Neural cell (in vitro differentiated cells): ENCODE measurements at regions not wholly inside any gene's neighbourhood (a gene's known extent, or its start where the extent isn't known, plus 50 kb on each side); places are given as distances from the start of the nearest gene placed in this dataset.

ENCODE experiments used
- H2AFZ ChIP-seq: fragments of 200-600, 300-800 bp; sonication (generic), shearing (Covaris generic); 2 replicates; pipeline ENCODE4 v1.6.0; 2014; ENCODE audit warnings: low read depth, mild to moderate bottlenecking, antibody characterized with exemption, low read length, moderate library complexity
- H3F3A ChIP-seq: fragments of 200-600 bp; shearing (Covaris generic); 2 replicates; pipeline ENCODE4 v1.6.1; 2016; ENCODE audit warnings: mild to moderate bottlenecking, moderate library complexity, mixed read lengths, antibody characterized with exemption, low read length; ENCODE audit not compliant: insufficient read depth, poor library complexity, severe bottlenecking
- H3K27ac ChIP-seq: fragments of 200-600, 300-800 bp; sonication (generic), shearing (Covaris generic); 2 replicates; pipeline ENCODE4 v1.5.1; 2014; ENCODE audit warnings: mild to moderate bottlenecking, low read length, moderate library complexity
- H3K27me3 ChIP-seq: fragments of 300-800, 200-600 bp; sonication (generic), shearing (Covaris generic); 2 replicates; pipeline ENCODE4 v1.6.0; 2014; ENCODE audit warnings: mild to moderate bottlenecking, low read depth, low read length, moderate library complexity; ENCODE audit not compliant: insufficient read depth
- H3K36me3 ChIP-seq: fragments of 300-800, 200-600 bp; sonication (generic), shearing (Covaris generic); 2 replicates; pipeline ENCODE4 v1.5.1; 2014; ENCODE audit warnings: mild to moderate bottlenecking, antibody characterized with exemption, low read length, moderate library complexity; ENCODE audit not compliant: insufficient read depth
- H3K4me2 ChIP-seq: fragments of 300-800, 200-600 bp; sonication (generic), shearing (Covaris generic); 2 replicates; pipeline ENCODE4 v1.6.0; 2014; ENCODE audit warnings: mild to moderate bottlenecking, low read length
- H3K4me3 ChIP-seq: fragments of 300-800, 200-600 bp; sonication (generic), shearing (Covaris generic); 2 replicates; pipeline ENCODE4 v1.5.1; 2014; ENCODE audit warnings: mild to moderate bottlenecking, low read length, moderate library complexity
- H3K79me2 ChIP-seq: fragments of 200-600 bp; shearing (Covaris generic); replicated peaks from 2 replicates; pipeline ENCODE4 v1.6.0; 2014; ENCODE audit warnings: mild to moderate bottlenecking, low read length, moderate library complexity; ENCODE audit not compliant: insufficient read depth
- H3K9ac ChIP-seq: fragments of 300-800, 200-600 bp; sonication (generic), shearing (Covaris generic); 2 replicates; pipeline ENCODE4 v1.6.1; 2016; ENCODE audit warnings: mild to moderate bottlenecking, low read length, mixed read lengths
- H3K9me2 ChIP-seq: fragments of 200-600 bp; shearing (Covaris generic); 2 replicates; pipeline ENCODE4 v1.6.1; 2016; ENCODE audit warnings: mild to moderate bottlenecking, low read length, mixed read lengths; ENCODE audit not compliant: insufficient read depth
- H3K9me3 ChIP-seq: fragments of 200-600, 300-800 bp; sonication (generic), shearing (Covaris generic); 2 replicates; pipeline ENCODE4 v1.6.1; 2016; ENCODE audit warnings: mild to moderate bottlenecking, mixed run types, low read length, moderate library complexity, mixed read lengths
- H4K20me1 ChIP-seq: fragments of 200-600 bp; shearing (Covaris generic); 2 replicates; pipeline ENCODE4 v1.6.1; 2016; ENCODE audit warnings: mild to moderate bottlenecking, mixed run types; ENCODE audit not compliant: insufficient read depth
- CTCF ChIP-seq: fragments of 450-650 bp; IDR thresholded peaks from 2 replicates; pipeline ENCODE4 v1.5.1; 2014; ENCODE audit warnings: antibody characterized with exemption, mild to moderate bottlenecking, moderate library complexity; ENCODE audit not compliant: poor library complexity, severe bottlenecking
- EP300 ChIP-seq: fragments of 450-650 bp; conservative IDR thresholded peaks from 2 replicates; pipeline ENCODE4 v1.6.1; 2014; ENCODE audit warnings: antibody characterized with exemption, mild to moderate bottlenecking, moderate library complexity; ENCODE audit not compliant: poor library complexity, severe bottlenecking
- EZH2 ChIP-seq: fragments of 200-600, 300-800 bp; shearing (Covaris generic), sonication (generic); IDR thresholded peaks from 2 replicates; pipeline ENCODE4 v1.6.1; 2014; ENCODE audit warnings: antibody characterized with exemption, low read length, borderline replicate concordance, mild to moderate bottlenecking; ENCODE audit not compliant: insufficient read depth, poor library complexity, severe bottlenecking
- MXI1 ChIP-seq: fragments of 450-650 bp; conservative IDR thresholded peaks from 2 replicates; pipeline ENCODE4 v1.6.1; 2014; ENCODE audit warnings: antibody characterized with exemption, mild to moderate bottlenecking; ENCODE audit not compliant: poor library complexity, severe bottlenecking
- POLR2AphosphoS5 ChIP-seq: IDR thresholded peaks from 2 replicates; pipeline ENCODE4 v1.6.1; 2012
- RAD21 ChIP-seq: fragments of 450-650 bp; conservative IDR thresholded peaks from 2 replicates; pipeline ENCODE4 v1.6.1; 2014; ENCODE audit warnings: antibody characterized with exemption, mild to moderate bottlenecking, moderate library complexity
- REST ChIP-seq: IDR thresholded peaks from 2 replicates; pipeline ENCODE4 v1.6.1; 2012; ENCODE audit warnings: borderline replicate concordance
- SMC3 ChIP-seq: fragments of 450-650 bp; conservative IDR thresholded peaks from 2 replicates; pipeline ENCODE4 v1.6.1; 2014; ENCODE audit warnings: antibody characterized with exemption, mild to moderate bottlenecking, moderate library complexity; ENCODE audit not compliant: poor library complexity
- TAF1 ChIP-seq: IDR thresholded peaks from 2 replicates; pipeline ENCODE4 v1.6.1; 2012; ENCODE audit warnings: low read depth

- Histone ChIP-seq H3K27me3 (peaks cover 12% of the 10 kb centered on the region), H3K36me3 (no peaks in the 10 kb centered on the region), H3K79me2 (no peaks in the 10 kb centered on the region), H3K4me3 (no peak overlapping the region), H3K4me2 (no peak overlapping the region), H3K27ac (no peak overlapping the region), H2AFZ (no peak overlapping the region), H4K20me1 (no peaks in the 10 kb centered on the region), H3K9ac (no peak overlapping the region), H3F3A (no peaks in the 10 kb centered on the region), H3K9me2 (no peaks in the 10 kb centered on the region), H3K9me3 (no peaks in the 10 kb centered on the region)
- TF ChIP-seq SMC3: no peak
- TF ChIP-seq REST: no peak
- TF ChIP-seq TAF1: no peak
- no peak for TF ChIP-seq POLR2AphosphoS5
- TF ChIP-seq EP300: no peak
These were observed 168.5 kb downstream of the ACTL8 start for GRCh38 chr1:17923666-17924065.

GRCh38 chr1:17924578-17924977 lies 169.4 kb downstream of the ACTL8 start:
- H3K27me3 ChIP-seq: peaks cover 12% of the 10 kb centered on the region
- no peak overlapping the region for H3K4me2 ChIP-seq
- H3K9me3 ChIP-seq: no peaks in the 10 kb centered on the region
- no peak for TF ChIP-seq CTCF
- TF ChIP-seq TAF1: no peak
- TF ChIP-seq SMC3: no peak
- no peak for TF ChIP-seq REST
- TF ChIP-seq POLR2AphosphoS5: no peak
- no peak for TF ChIP-seq RAD21
- TF ChIP-seq MXI1: no peak
- TF ChIP-seq EZH2: no peak
- no peak for TF ChIP-seq EP300
- H3K79me2 ChIP-seq: no peaks in the 10 kb centered on the region
- no peak overlapping the region for H3K4me3 ChIP-seq
- H3K36me3 ChIP-seq: no peaks in the 10 kb centered on the region
- no peak overlapping the region for H2AFZ ChIP-seq
- H3K9me2 ChIP-seq: no peaks in the 10 kb centered on the region
- H3K9ac ChIP-seq: no peak overlapping the region
- H4K20me1 ChIP-seq: no peaks in the 10 kb centered on the region
- H3F3A ChIP-seq: no peaks in the 10 kb centered on the region
- H3K27ac ChIP-seq: no peak overlapping the region
